HG02938 (cell line): ENCODE measurements at regions not wholly inside any gene's neighbourhood (a gene's known extent, or its start where the extent isn't known, plus 50 kb on each side); places are given as distances from the start of the nearest gene placed in this dataset.

Source experiments
- ATAC-seq: cut with Tn5 transposase; IDR thresholded peaks from one replicate; pipeline ENCODE4 v1.9.1; 2021; ENCODE audit warnings: mild to moderate bottlenecking, moderate library complexity; ENCODE audit not compliant: unreplicated experiment

- no peak for ATAC-seq
Observed at GRCh38 chr13:33372251-33372919, 86.8 kb upstream of the STARD13 start.

DNA sequence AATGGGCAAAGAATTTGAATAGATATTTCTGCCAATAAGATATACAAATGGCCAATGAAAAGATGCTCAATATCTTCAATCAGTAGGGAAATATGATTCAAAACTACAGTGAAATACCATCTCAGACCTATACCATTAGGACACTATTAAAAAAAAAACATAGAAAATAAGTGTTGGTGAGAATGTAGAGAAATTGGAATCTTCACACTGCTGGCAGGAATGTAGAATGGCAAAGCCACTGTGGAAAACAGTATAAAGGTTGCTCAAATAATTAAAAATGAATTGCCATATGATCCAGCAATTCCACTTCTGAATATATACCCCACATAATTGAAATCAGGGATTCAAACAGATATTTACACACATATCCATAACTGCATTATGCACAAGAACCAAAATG, 88.1 kb upstream of the STARD13 start:
- ATAC-seq, result no peak

- ATAC-seq, result no peak
Observed at GRCh38 chr13:33375421-33375820, 89.9 kb upstream of the STARD13 start.

DNA sequence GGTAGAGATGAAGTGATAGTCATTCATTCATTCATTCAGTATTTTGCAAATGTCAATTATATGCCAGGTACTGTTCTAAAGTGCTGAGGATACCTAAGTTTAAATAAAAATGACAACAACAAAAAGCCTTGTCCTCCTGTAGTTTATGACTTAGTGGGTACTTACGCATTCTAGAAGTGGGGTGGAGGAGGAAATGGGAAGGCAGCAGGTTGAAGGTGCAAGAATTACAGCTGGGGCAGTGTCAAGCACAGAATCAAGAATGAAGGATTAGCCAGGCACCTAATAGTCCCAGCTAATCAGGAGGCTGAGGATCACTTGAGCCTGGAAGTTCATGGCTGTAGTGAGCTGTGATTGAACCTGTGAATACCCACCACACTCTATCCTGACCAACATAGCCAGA, 90.7 kb upstream of the STARD13 start:
- no peak for ATAC-seq

DNA sequence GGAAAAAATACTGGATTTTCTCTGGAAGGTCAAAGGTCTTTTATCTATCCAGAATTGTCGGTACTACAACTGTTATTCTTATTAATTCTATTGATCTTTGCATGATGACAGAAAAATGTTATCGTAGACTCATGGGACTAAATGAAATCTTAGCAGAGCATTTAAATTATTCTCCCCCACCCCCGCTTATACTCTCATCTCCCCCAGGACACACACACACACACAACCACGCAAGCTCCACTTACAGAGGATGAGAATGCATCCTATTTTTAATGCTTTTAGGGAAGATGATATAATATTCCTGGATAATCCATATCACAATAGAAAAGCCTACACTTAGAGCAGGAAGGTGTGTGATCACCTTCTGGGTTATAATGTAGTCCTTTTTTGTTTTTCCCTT, 91.9 kb upstream of the STARD13 start:
- ATAC-seq, result no peak

DNA sequence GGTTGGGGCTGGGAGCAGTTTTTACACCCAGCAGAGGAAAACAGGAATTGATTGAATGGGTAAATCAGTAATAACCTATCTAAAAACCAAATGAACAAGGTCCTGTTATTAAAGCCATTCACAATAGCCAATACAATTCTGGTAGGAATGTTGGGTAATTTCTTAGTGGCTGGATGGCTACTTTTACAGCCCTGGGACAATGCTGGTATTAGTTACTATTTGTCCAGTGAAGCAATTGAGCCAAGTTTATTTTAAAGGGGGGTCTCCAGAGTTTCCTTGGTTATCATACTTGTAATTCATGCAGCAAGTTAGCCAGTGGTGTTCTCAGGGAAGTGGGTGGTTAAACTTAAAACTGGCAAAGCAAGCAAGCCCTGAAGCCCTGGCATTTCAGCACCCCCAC, 92.3 kb upstream of the STARD13 start:
- ATAC-seq, result no peak

GRCh38 chr13:33379608-33380007, 94.1 kb upstream of the STARD13 start:
- no peak for ATAC-seq

- no peak for ATAC-seq
Observed at GRCh38 chr13:33380487-33381079, 95.0 kb upstream of the STARD13 start.

DNA sequence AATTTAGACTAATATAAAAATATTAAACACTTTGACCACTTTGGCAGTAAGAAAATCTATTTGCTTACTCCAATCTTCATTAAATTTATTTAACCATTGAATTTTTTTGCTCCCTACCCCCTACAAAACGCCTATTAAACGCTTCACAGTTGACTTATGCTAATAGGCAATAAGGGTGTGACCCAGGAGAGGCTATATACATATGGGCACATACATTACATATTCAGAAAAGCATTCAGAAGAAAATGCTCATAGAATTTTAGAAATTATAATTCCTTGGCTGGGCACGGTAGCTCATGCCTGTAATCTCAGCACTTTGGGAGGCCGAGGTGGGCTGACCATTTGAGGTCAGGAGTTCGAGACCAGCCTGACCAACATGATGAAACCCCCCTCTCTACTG, 95.6 kb upstream of the STARD13 start:
- no peak for ATAC-seq

- no peak for ATAC-seq
Observed at GRCh38 chr13:33381906-33382305, 96.4 kb upstream of the STARD13 start.

- ATAC-seq, result no peak
Observed at GRCh38 chr13:33383724-33384577, 98.4 kb upstream of the STARD13 start.

DNA sequence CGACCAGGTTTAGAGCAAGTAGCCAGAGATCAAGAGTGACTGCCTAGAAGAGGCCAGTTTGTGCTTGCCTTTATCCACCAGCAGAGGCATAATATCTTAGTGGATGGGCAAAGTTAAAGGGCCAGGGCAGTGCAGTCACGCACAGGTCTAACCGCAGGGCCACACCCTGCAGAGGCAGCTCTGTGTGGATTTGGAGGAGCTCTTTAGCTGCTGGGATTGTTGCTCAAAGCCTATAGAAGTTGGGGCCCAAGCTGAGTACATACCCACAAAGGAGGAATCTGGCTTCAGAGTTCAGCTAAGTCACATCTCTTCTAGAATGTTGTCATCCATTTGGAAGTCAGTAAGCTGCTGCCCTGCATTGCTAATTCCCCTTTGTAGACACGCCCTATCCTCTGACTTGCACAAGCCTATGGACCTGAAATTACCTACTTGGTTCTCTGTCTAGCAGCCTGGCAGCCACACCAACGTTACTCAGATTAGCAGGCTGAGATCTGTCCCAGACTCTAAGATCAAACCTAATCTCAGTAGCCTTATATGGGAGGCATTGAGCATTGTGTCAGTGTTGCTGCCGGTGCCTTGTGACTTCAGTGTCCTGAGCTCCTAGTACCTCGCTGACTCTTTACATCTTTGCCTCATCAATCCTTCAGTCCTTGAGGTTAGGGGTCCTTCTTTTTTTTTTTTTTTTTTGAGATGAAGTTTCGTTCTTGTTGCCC, 102.9 kb upstream of the STARD13 start:
- no peak for ATAC-seq

GRCh38 chr13:33392794-33393405, 107.3 kb upstream of the STARD13 start:
- ATAC-seq, result no peak

- ATAC-seq, result no peak
Observed at GRCh38 chr13:33394294-33394932, 108.9 kb upstream of the STARD13 start.

- no peak for ATAC-seq
Observed at GRCh38 chr13:33401238-33401637, 115.7 kb upstream of the STARD13 start.

DNA sequence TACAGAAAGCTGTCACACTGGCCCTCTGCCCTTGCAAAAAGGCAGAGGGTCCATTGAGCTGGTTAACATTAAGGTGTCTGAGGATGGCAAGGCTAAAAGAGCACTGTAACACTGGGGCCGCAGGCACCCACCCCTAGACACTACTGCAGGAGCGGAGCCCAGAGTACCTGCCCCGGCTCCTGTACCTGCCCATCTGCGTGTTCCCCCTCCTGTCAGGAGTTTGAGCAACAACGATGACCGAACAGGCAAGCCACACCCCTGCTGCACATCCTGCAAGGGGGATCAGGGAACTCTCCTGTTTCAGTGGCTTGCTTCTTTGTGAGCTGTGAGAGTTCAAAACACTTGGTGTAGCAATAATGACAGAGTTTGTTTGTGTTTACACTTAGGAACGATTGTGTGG, 117.4 kb upstream of the STARD13 start:
- no peak for ATAC-seq

GRCh38 chr13:33403807-33404362, 118.3 kb upstream of the STARD13 start:
- no peak for ATAC-seq

GRCh38 chr13:33405371-33405770, 119.8 kb upstream of the STARD13 start:
- no peak for ATAC-seq

DNA sequence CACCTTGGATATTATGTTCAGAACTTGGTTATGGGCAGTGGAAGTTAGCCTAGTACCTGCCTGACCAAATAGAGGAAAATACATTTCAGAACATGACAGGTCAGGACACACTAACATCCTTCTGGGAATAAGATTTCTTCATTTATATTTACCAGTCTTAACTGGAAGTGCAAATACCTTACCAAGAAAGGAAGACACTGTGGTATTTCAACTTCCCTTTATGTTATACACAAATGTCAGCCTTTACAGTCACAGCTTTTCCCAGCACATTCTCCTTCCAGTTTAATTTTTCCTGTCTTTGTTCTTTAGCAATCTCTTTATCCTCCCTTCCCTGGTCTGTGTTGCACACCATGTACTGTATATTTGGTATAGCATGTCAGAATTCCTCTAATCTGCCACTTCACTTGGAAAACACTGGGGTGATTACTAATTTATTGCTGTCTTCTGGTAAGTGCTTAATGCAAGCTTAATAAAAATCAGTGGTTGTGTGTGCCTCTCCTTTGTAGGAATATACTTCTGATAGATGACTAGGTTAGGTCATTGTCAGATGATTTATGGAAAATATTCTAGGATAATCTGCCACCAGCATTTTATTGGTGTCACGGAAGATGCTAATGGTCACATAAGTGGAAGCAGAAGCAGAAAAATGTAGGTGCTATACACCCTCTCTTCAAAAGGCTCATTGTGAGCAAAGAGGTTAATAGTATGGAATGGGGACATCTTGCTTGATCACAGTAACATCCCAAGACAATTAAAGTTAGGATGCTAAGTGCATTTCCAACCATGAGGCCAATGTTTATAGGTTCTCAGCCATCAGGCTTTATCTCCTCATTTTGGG, 124.3 kb upstream of the STARD13 start:
- ATAC-seq, result no peak
